OCI-LY7 (cell line): ENCODE measurements at regions not wholly inside any gene's neighbourhood (a gene's known extent, or its start where the extent isn't known, plus 50 kb on each side); places are given as distances from the start of the nearest gene placed in this dataset.

Source experiments
- BruUV-seq: library from RNA; stranded (reverse); fragments of 400-500 nt; replicated peaks from 2 replicates; lab custom pipeline; 2021; lab: Mats Ljungman, UMichigan
- CTCF ChIA-PET: fragments of 300-600 bp; sonication (Branson Sonifier 250); formaldehyde crosslinking; loops from one replicate; lab custom pipeline; 2022; ENCODE audit warnings: antibody characterized with exemption; ENCODE audit not compliant: unreplicated experiment; lab: Charles Lee
- POLR2A ChIA-PET: fragments of 300-600 bp; sonication (Branson Sonifier 250); formaldehyde crosslinking; loops from one replicate; lab custom pipeline; 2022; ENCODE audit warnings: antibody characterized with exemption; lab: Charles Lee
- DNase-seq: peaks from one replicate; pipeline ENCODE4 v3.0.0-alpha.2; 2015; ENCODE audit warnings: low spot score
- H2AFZ ChIP-seq: fragments of 200-600 bp; sonication (generic), shearing (Covaris generic); 2 replicates; pipeline ENCODE4 v1.6.1; 2014; ENCODE audit warnings: mild to moderate bottlenecking, antibody characterized with exemption, low read length, moderate library complexity
- H3K27ac ChIP-seq: fragments of 200-600 bp; sonication (generic); 2 replicates; pipeline ENCODE4 v1.5.1; 2014; ENCODE audit warnings: mixed run types, low read depth, mild to moderate bottlenecking, moderate library complexity, low read length, inconsistent platforms; ENCODE audit not compliant: poor library complexity, severe bottlenecking
- H3K36me3 ChIP-seq: fragments of 200-600 bp; sonication (generic); 2 replicates; pipeline ENCODE4 v1.6.1; 2014; ENCODE audit warnings: mild to moderate bottlenecking, antibody characterized with exemption, low read length, moderate library complexity, mixed read lengths; ENCODE audit not compliant: insufficient read depth
- H3K4me1 ChIP-seq: fragments of 200-600 bp; sonication (generic); 2 replicates; pipeline ENCODE4 v1.5.1; 2014; ENCODE audit warnings: mild to moderate bottlenecking, low read length; ENCODE audit not compliant: insufficient read depth, poor library complexity, severe bottlenecking
- H3K4me2 ChIP-seq: fragments of 200-600 bp; sonication (generic); 2 replicates; pipeline ENCODE4 v1.6.1; 2014; ENCODE audit warnings: mild to moderate bottlenecking, low read length
- H3K4me3 ChIP-seq: fragments of 200-600 bp; sonication (generic); 2 replicates; pipeline ENCODE4 v1.5.1; 2014; ENCODE audit warnings: mild to moderate bottlenecking, low read depth, low read length; ENCODE audit not compliant: poor library complexity, severe bottlenecking
- H3K79me2 ChIP-seq: fragments of 200-600 bp; sonication (generic); 2 replicates; pipeline ENCODE4 v1.6.1; 2016; ENCODE audit warnings: low read depth, mild to moderate bottlenecking, low read length, moderate library complexity, mixed read lengths; ENCODE audit not compliant: insufficient read depth
- H3K9me2 ChIP-seq: fragments of 200-600 bp; sonication (generic); 2 replicates; pipeline ENCODE4 v1.6.1; 2016; ENCODE audit warnings: mild to moderate bottlenecking, low read length, mixed read lengths; ENCODE audit not compliant: insufficient read depth
- H3K9me3 ChIP-seq: fragments of 200-600 bp; sonication (generic); 2 replicates; pipeline ENCODE4 v1.6.1; 2014; ENCODE audit warnings: mild to moderate bottlenecking, mixed run types, low read length, mixed read lengths
- H4K20me1 ChIP-seq: fragments of 200-600 bp; sonication (generic); 2 replicates; pipeline ENCODE4 v1.6.1; 2014; ENCODE audit warnings: mild to moderate bottlenecking, antibody characterized with exemption, low read length, moderate library complexity, mixed read lengths; ENCODE audit not compliant: insufficient read depth
- EZH2phosphoT487 ChIP-seq: fragments of 200-600 bp; sonication (generic); IDR thresholded peaks from 2 replicates; pipeline ENCODE4 v1.6.1; 2018; ENCODE audit warnings: low read depth, borderline replicate concordance, mild to moderate bottlenecking, mixed run types, antibody characterized with exemption, low read length, moderate library complexity, mixed read lengths
- intact Hi-C: fragments of 100-400 bp; cut with micrococcal nuclease; formaldehyde crosslinking; loops from one replicate; pipeline ENCODE4 v1.10.0; 2022; ENCODE audit not compliant: unreplicated experiment
- TF ChIP-seq, protein P1 (sequence below): fragments of 200-600 bp; sonication (generic); conservative IDR thresholded peaks from 2 replicates; pipeline ENCODE4 v1.5.1; 2014; ENCODE audit warnings: mild to moderate bottlenecking, antibody characterized with exemption, low read length, moderate library complexity, mixed read lengths

- peaks cover 47% of the 10 kb centered on the region for H3K4me1 ChIP-seq
- CTCF ChIA-PET, result interaction anchor here (0.9 to 2.0 kb wide), 8 partner anchors 34 to 131 kb away, joined by 3 to 10 read pairs (median 6); partner anchors contain the start of gene BCAR3
- DNase-seq, result peak; percentile 73
- intact Hi-C loops, result loop anchor here (1.0 to 2.0 kb wide), 4 partner anchors 47 to 122 kb away; partner anchors contain the start of gene BCAR3
- no TSS peak for BruUV-seq
- peak overlapping the region; percentile 64 for H3K4me2 ChIP-seq
- H3K9me3 ChIP-seq, result peaks cover 24% of the 10 kb centered on the region; the same call in 1 of the 2 replicates
- H3K9me2 ChIP-seq, result no peaks in the 10 kb centered on the region
- H2AFZ ChIP-seq, result peak overlapping the region; percentile 66; the same call in 1 of the 2 replicates
- H3K36me3 ChIP-seq, result peaks cover 3% of the 10 kb centered on the region; the same call in 1 of the 2 replicates
- POLR2A ChIA-PET, result interaction anchor here (0.7 to 2.6 kb wide), 19 partner anchors 8 to 393 kb away, joined by 3 to 17 read pairs (median 4); no protein-coding TSS in a partner anchor
- peak overlapping the region; percentile 32 for H3K4me3 ChIP-seq
- no peaks in the 10 kb centered on the region for H3K79me2 ChIP-seq
- peak overlapping the region; percentile 90 for H3K27ac ChIP-seq
- H4K20me1 ChIP-seq, result no peaks in the 10 kb centered on the region
- TF ChIP-seq, protein P1, sequence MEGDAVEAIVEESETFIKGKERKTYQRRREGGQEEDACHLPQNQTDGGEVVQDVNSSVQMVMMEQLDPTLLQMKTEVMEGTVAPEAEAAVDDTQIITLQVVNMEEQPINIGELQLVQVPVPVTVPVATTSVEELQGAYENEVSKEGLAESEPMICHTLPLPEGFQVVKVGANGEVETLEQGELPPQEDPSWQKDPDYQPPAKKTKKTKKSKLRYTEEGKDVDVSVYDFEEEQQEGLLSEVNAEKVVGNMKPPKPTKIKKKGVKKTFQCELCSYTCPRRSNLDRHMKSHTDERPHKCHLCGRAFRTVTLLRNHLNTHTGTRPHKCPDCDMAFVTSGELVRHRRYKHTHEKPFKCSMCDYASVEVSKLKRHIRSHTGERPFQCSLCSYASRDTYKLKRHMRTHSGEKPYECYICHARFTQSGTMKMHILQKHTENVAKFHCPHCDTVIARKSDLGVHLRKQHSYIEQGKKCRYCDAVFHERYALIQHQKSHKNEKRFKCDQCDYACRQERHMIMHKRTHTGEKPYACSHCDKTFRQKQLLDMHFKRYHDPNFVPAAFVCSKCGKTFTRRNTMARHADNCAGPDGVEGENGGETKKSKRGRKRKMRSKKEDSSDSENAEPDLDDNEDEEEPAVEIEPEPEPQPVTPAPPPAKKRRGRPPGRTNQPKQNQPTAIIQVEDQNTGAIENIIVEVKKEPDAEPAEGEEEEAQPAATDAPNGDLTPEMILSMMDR, result no peak
- TF ChIP-seq EZH2phosphoT487, result no peak
Observed at GRCh38 chr1:93750955-93751354, 69.3 kb upstream of the BCAR3 start.

DNA sequence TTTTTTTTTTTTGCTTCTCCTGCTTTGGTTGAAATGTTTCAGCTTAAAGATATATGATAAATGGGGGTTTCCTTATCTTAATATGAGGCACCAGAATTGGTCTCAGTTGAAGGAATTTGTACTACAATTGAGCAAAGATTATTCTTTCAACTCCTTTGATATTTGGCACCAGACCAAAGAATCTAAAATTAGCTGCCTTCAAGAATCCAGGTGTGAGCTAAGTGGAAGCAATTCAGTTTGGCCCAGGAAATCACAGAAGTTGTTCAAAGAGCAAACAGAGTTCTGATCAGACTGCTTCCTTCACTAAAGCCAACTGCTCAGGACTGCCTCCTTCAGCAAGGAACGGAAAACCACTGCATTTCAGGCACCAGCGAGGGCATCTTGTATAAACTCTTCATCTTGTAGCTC is 68.3 kb upstream of the BCAR3 start:
- intact Hi-C loops, result loop anchor here (1.0 to 2.0 kb wide), 4 partner anchors 46 to 121 kb away; partner anchors contain the start of gene BCAR3
- POLR2A ChIA-PET, result interaction anchor here (0.6 to 2.6 kb wide), 24 partner anchors 9 to 234 kb away, joined by 3 to 17 read pairs (median 4); no protein-coding TSS in a partner anchor

More for the DNA sequence above, 68.3 kb upstream of the BCAR3 start:
- peak overlapping the region; percentile 32 for H3K4me3 ChIP-seq
- H3K9me2 ChIP-seq, result no peaks in the 10 kb centered on the region
- peaks cover 3% of the 10 kb centered on the region; the same call in 1 of the 2 replicates for H3K36me3 ChIP-seq
- no TSS peak for BruUV-seq
- CTCF ChIA-PET, result interaction anchor here (0.5 to 2.0 kb wide), 10 partner anchors 15 to 121 kb away, joined by 3 to 10 read pairs (median 4); no protein-coding TSS in a partner anchor
- H3K4me1 ChIP-seq, result peaks cover 51% of the 10 kb centered on the region
- peaks cover 24% of the 10 kb centered on the region; the same call in 1 of the 2 replicates for H3K9me3 ChIP-seq
- no peaks in the 10 kb centered on the region for H4K20me1 ChIP-seq
- H2AFZ ChIP-seq, result peak overlapping the region; percentile 66
- no peaks in the 10 kb centered on the region for H3K79me2 ChIP-seq
- DNase-seq, result peak; percentile 89
- H3K27ac ChIP-seq, result peak overlapping the region; percentile 90
- H3K4me2 ChIP-seq, result peak overlapping the region; percentile 64
- TF ChIP-seq, protein P1, result peak; percentile 85
- TF ChIP-seq EZH2phosphoT487, result no peak
